NB4 (cell line): ENCODE measurements at regions not wholly inside any gene's neighbourhood (a gene's known extent, or its start where the extent isn't known, plus 50 kb on each side); places are given as distances from the start of the nearest gene placed in this dataset.

ENCODE experiments used
- DNase-seq: peaks from one replicate; pipeline ENCODE4 v3.0.0; 2010; ENCODE audit warnings: low read depth
- H3K4me3 ChIP-seq: one replicate; pipeline ENCODE4 v1.5.1; 2011; ENCODE audit warnings: mild to moderate bottlenecking, low read depth, low read length, moderate library complexity
- CTCF ChIP-seq: IDR thresholded peaks from one replicate; pipeline ENCODE4 v1.5.1; 2012; ENCODE audit warnings: low read depth, low read length
- MAX ChIP-seq: IDR thresholded peaks from 2 replicates; pipeline ENCODE4 v1.6.1; 2011; ENCODE audit warnings: low read depth, low read length
- MYC ChIP-seq: IDR thresholded peaks from 2 replicates; pipeline ENCODE4 v1.6.1; 2011; ENCODE audit warnings: low read depth, low read length
- POLR2A ChIP-seq: IDR thresholded peaks from 2 replicates; pipeline ENCODE4 v1.6.1; 2011; ENCODE audit warnings: mild to moderate bottlenecking; ENCODE audit not compliant: insufficient read length; ENCODE audit errors: extremely low read depth

GRCh38 chr4:126341927-126342326 is 1027.2 kb downstream of the FAT4 start:
- H3K4me3 ChIP-seq: no peak overlapping the region
- TF ChIP-seq POLR2A: no peak
- no peak for TF ChIP-seq MAX
- TF ChIP-seq MYC: no peak
- DNase-seq: no peak

- no peak overlapping the region for H3K4me3 ChIP-seq
- no peak for TF ChIP-seq MAX
- TF ChIP-seq CTCF: no peak
- no peak for TF ChIP-seq POLR2A
- no peak for TF ChIP-seq MYC
- no peak for DNase-seq
These were observed 1029.7 kb downstream of the FAT4 start for GRCh38 chr4:126344472-126344871.

GRCh38 chr4:126346654-126347053 is 1031.9 kb downstream of the FAT4 start:
- no peak overlapping the region for H3K4me3 ChIP-seq
- DNase-seq: no peak
- TF ChIP-seq CTCF (no peak), MYC (no peak), MAX (no peak)

GRCh38 chr4:126354784-126355183 is 1040.0 kb downstream of the FAT4 start:
- TF ChIP-seq MAX (no peak), CTCF (no peak), POLR2A (no peak), MYC (no peak)
- no peak overlapping the region for H3K4me3 ChIP-seq
- no peak for DNase-seq

- DNase-seq: no peak
- no peak for TF ChIP-seq POLR2A
- TF ChIP-seq CTCF: no peak
- no peak for TF ChIP-seq MAX
- no peak for TF ChIP-seq MYC
- no peak overlapping the region for H3K4me3 ChIP-seq
These were observed 1043.3 kb downstream of the FAT4 start for GRCh38 chr4:126358041-126358440.

GRCh38 chr4:126361287-126361686 is 1046.5 kb downstream of the FAT4 start:
- no peak overlapping the region for H3K4me3 ChIP-seq
- DNase-seq: no peak
- TF ChIP-seq MAX: no peak
- TF ChIP-seq POLR2A: no peak
- no peak for TF ChIP-seq CTCF
- TF ChIP-seq MYC: no peak
